Fibroblast of lung (primary cell): ENCODE measurements at regions not wholly inside any gene's neighbourhood (a gene's known extent, or its start where the extent isn't known, plus 50 kb on each side); places are given as distances from the start of the nearest gene placed in this dataset.

Source experiments
- CTCF ChIP-seq, 2 donors: IDR thresholded peaks in 1 of 2; conservative IDR thresholded peaks in 1 of 2; 1 replicate in 1 of 2; 2 replicates in 1 of 2; pipeline ENCODE4 v1.5.1; 2011 to 2012; ENCODE audit warnings: low read length in 2 of 2, control low read depth in 1 of 2, inconsistent platforms in 1 of 2, low read depth in 1 of 2, mild to moderate bottlenecking in 1 of 2
- EZH2 ChIP-seq: IDR thresholded peaks from 2 replicates; pipeline ENCODE4 v1.5.1; 2012; ENCODE audit warnings: low read length, control low read depth, mild to moderate bottlenecking; ENCODE audit errors: missing control alignments

- no peak for TF ChIP-seq CTCF (conservative IDR thresholded peaks at IDR 0.05 in 1 of 2, IDR thresholded peaks at IDR 0.05 in 1 of 2; ENCODE audit: low read depth in 1 of 2, low read length in 2 of 2)
- TF ChIP-seq EZH2: no peak
Observed at GRCh38 chr5:82355053-82355452, 76.9 kb upstream of the RPS23 start.
